ENCODE measurements at regions not wholly inside any gene's neighbourhood (a gene's known extent, or its start where the extent isn't known, plus 50 kb on each side); places are given as distances from the start of the nearest gene placed in this dataset.
"Not testable (repeated sequence)": the region's sequence is repeated elsewhere in the genome, so short reads cannot be mapped to it uniquely, and the experiment has no call there.

DNA sequence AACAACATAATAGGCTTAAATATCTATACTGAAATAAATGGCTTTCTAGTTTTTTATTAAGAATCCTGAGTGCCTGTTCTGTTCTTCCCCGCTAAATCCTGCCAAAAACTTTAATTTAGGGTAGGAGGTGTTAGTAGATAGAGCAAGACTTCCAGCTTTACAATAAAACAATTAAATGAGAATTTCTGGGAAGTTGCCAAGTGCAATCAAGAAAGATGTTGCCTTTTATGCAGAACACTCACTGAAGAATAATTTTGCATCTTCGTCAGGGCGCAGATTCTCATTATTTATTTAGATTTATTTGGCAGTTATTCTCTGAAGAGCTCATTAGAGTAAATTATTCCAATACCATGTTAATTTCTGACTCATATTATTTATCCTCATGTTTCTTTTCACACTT is 103.2 kb upstream of the GPR141 start:
- DNase-seq (ENCODE audit: insufficient read length, low spot score, missing footprints), result no peak
- peaks cover 4% of the 10 kb centered on the region for H3K9me3 ChIP-seq (ENCODE audit: low read depth, low read length)
- H3K4me3 ChIP-seq (ENCODE audit: insufficient read depth, low read length), result no peak overlapping the region
- H3K4me1 ChIP-seq (ENCODE audit: insufficient read depth, low read length), result no peaks in the 10 kb centered on the region
- H3K36me3 ChIP-seq (ENCODE audit: insufficient read depth, low read length), result no peaks in the 10 kb centered on the region
- no peaks in the 10 kb centered on the region for H3K79me2 ChIP-seq (ENCODE audit: insufficient read depth, low read length)
- no peaks in the 10 kb centered on the region for H3K27me3 ChIP-seq (ENCODE audit: insufficient read depth, low read length)
- H3K27ac ChIP-seq (ENCODE audit: low read depth, low read length), result no peak overlapping the region
- TF ChIP-seq, protein P1, sequence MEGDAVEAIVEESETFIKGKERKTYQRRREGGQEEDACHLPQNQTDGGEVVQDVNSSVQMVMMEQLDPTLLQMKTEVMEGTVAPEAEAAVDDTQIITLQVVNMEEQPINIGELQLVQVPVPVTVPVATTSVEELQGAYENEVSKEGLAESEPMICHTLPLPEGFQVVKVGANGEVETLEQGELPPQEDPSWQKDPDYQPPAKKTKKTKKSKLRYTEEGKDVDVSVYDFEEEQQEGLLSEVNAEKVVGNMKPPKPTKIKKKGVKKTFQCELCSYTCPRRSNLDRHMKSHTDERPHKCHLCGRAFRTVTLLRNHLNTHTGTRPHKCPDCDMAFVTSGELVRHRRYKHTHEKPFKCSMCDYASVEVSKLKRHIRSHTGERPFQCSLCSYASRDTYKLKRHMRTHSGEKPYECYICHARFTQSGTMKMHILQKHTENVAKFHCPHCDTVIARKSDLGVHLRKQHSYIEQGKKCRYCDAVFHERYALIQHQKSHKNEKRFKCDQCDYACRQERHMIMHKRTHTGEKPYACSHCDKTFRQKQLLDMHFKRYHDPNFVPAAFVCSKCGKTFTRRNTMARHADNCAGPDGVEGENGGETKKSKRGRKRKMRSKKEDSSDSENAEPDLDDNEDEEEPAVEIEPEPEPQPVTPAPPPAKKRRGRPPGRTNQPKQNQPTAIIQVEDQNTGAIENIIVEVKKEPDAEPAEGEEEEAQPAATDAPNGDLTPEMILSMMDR (IDR thresholded peaks at IDR 0.05; ENCODE audit: extremely low read depth, low read depth, low read length), result no peak
- no peak overlapping the region for H2AFZ ChIP-seq (ENCODE audit: low read length)
- H4K20me1 ChIP-seq (ENCODE audit: insufficient read depth, low read length), result no peaks in the 10 kb centered on the region
- H3K4me2 ChIP-seq (ENCODE audit: insufficient read depth, low read length), result no peak overlapping the region

GRCh38 chr7:37584651-37585463 is 98.7 kb upstream of the GPR141 start:
- not testable (repeated sequence) for H3K27ac ChIP-seq (ENCODE audit: low read depth, low read length); H3K4me3 ChIP-seq (ENCODE audit: insufficient read depth, low read length); H3K4me2 ChIP-seq (ENCODE audit: insufficient read depth, low read length); H3K36me3 ChIP-seq (ENCODE audit: insufficient read depth, low read length); H2AFZ ChIP-seq (ENCODE audit: low read length); H4K20me1 ChIP-seq (ENCODE audit: insufficient read depth, low read length); H3K27me3 ChIP-seq (ENCODE audit: insufficient read depth, low read length); DNase-seq (ENCODE audit: insufficient read length, low spot score, missing footprints); H3K9me3 ChIP-seq (ENCODE audit: low read depth, low read length); H3K4me1 ChIP-seq (ENCODE audit: insufficient read depth, low read length); H3K79me2 ChIP-seq (ENCODE audit: insufficient read depth, low read length)

DNA sequence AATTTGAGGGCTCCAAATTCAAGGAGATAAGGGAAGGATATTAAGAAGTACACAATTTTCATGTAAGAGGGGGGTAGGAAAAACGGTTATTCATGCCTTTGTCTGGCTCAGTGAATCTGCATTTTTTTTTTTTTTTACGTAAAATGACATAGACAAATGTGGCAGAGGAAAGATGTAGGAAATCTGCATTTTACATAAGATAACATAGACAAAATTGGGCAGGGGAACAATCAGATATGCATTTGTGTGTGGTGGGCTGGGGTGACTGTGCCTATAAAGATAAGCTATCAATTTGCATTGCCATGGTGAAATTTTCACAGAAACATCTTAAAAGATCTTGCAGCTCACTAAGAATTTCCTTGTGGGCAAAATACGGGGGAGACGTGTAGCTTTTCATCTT is 92.7 kb upstream of the GPR141 start:
- Histone ChIP-seq H3K27ac (ENCODE audit: low read depth, low read length) (no peak overlapping the region), H3K4me2 (ENCODE audit: insufficient read depth, low read length) (no peak overlapping the region), H3K79me2 (ENCODE audit: insufficient read depth, low read length) (no peaks in the 10 kb centered on the region), H4K20me1 (ENCODE audit: insufficient read depth, low read length) (no peaks in the 10 kb centered on the region), H3K36me3 (ENCODE audit: insufficient read depth, low read length) (no peaks in the 10 kb centered on the region), H2AFZ (ENCODE audit: low read length) (no peak overlapping the region), H3K27me3 (ENCODE audit: insufficient read depth, low read length) (no peaks in the 10 kb centered on the region), H3K4me1 (ENCODE audit: insufficient read depth, low read length) (no peaks in the 10 kb centered on the region), H3K4me3 (ENCODE audit: insufficient read depth, low read length) (no peak overlapping the region), H3K9me3 (ENCODE audit: low read depth, low read length) (no peaks in the 10 kb centered on the region)
- no peak for DNase-seq (ENCODE audit: insufficient read length, low spot score, missing footprints)
- TF ChIP-seq, protein P1 (IDR thresholded peaks at IDR 0.05; ENCODE audit: extremely low read depth, low read depth, low read length), result no peak

DNA sequence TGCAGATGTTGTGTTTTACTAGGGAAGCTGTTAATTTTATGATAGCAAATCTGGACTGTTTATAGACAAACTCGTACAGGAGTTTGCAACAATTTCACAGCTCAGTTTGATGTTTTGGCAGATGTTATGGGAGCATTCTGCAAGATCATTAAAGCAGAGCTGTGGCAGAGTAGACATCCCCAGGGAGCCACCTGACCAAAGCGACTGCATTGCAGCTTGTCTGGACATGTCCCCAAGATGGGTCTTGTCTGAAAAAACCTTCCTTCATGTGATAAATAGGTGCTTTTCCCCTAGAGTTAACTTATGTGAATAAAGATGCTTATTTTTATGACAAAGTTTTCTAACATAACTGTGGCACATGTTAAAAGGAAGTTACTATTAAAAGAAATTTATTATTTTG is 91.2 kb upstream of the GPR141 start:
- H3K9me3 ChIP-seq (ENCODE audit: low read depth, low read length), result no peaks in the 10 kb centered on the region
- no peak overlapping the region for H3K4me3 ChIP-seq (ENCODE audit: insufficient read depth, low read length)
- H3K79me2 ChIP-seq (ENCODE audit: insufficient read depth, low read length), result no peaks in the 10 kb centered on the region
- H2AFZ ChIP-seq (ENCODE audit: low read length), result no peak overlapping the region
- TF ChIP-seq, protein P1 (IDR thresholded peaks at IDR 0.05; ENCODE audit: extremely low read depth, low read depth, low read length), result no peak
- H3K4me2 ChIP-seq (ENCODE audit: insufficient read depth, low read length), result no peak overlapping the region
- no peaks in the 10 kb centered on the region for H3K36me3 ChIP-seq (ENCODE audit: insufficient read depth, low read length)
- H4K20me1 ChIP-seq (ENCODE audit: insufficient read depth, low read length), result no peaks in the 10 kb centered on the region
- H3K27me3 ChIP-seq (ENCODE audit: insufficient read depth, low read length), result no peaks in the 10 kb centered on the region
- H3K4me1 ChIP-seq (ENCODE audit: insufficient read depth, low read length), result no peaks in the 10 kb centered on the region
- no peak for DNase-seq (ENCODE audit: insufficient read length, low spot score, missing footprints)
- no peak overlapping the region for H3K27ac ChIP-seq (ENCODE audit: low read depth, low read length)
